IMR-90 (cell line): ENCODE measurements at regions not wholly inside any gene's neighbourhood (a gene's known extent, or its start where the extent isn't known, plus 50 kb on each side); places are given as distances from the start of the nearest gene placed in this dataset.

Source experiments
- NFE2L2 ChIP-seq: fragments of 150-350 bp; IDR thresholded peaks from 2 replicates; pipeline ENCODE4 v1.6.1; 2016; ENCODE audit warnings: low read depth, mild to moderate bottlenecking, low read length
- RFX5 ChIP-seq: IDR thresholded peaks from 2 replicates; pipeline ENCODE4 v1.8.0; 2012; ENCODE audit warnings: low read depth, mild to moderate bottlenecking, low read length, moderate library complexity

DNA sequence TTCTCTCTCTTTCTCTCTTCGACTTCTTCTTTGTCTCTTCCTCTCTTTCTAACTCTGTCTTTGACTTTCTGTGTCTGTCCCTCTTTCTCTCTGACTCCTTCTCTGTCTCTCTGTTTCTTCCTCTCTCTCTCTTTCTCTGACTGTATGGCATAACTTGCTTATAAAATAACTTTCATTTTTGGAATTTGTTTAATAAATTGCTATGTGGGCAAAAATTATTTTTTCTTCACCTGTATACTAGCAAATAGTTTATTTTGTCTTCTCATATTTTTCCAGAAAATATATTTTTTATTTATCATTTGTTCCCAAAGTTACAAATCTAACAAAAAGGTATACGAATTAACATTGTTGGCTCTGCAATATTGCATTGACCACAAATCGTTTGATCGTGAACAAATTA is 305.7 kb upstream of the FAM98A start:
- TF ChIP-seq NFE2L2 (no peak), RFX5 (no peak)
